ENCODE measurements at regions not wholly inside any gene's neighbourhood (a gene's known extent, or its start where the extent isn't known, plus 50 kb on each side); places are given as distances from the start of the nearest gene placed in this dataset.
A peak's percentile ranks its signal among the peaks of the same experiment; 100 is the strongest.

DNA sequence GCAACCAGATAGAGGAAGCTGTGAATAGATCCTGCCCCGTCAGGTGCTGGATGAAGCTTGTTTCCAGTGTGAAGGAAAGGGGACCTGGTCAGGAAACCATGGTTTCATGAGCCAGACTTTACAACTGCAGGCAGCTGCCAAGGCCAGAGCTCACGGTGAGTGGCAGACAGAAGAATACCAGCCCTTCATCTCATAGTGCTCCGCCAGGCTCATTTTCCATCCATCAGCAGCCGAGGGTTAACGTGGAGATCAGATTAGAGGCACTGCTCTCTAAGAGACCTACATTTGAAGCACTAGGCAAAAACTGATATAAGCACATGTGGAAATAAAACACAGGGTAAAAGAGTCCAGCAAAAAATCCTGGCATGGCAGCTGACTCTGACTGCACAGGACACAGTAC, 172.4 kb downstream of the CD24 start:
- Histone ChIP-seq H3K4ac (ENCODE audit: low read depth, low read length) (no peak overlapping the region), H2BK120ac (ENCODE audit: low read depth, low read length) (no peak overlapping the region), H3K23ac (ENCODE audit: low read length) (no peak overlapping the region), H3K79me2 (ENCODE audit: control insufficient read depth, insufficient read depth, low read length) (no peaks in the 10 kb centered on the region), H3K4me3 (ENCODE audit: low read length) (no peak overlapping the region), H3K27me3 (ENCODE audit: insufficient read depth, low read length, poor library complexity) (no peaks in the 10 kb centered on the region), H3K36me3 (ENCODE audit: control insufficient read depth, insufficient read depth, low read length) (no peaks in the 10 kb centered on the region), H4K8ac (ENCODE audit: low read depth, low read length) (no peak overlapping the region), H2BK15ac (replicated peaks; ENCODE audit: low read depth) (no peak overlapping the region), H3K27ac (ENCODE audit: low read depth, low read length) (no peak overlapping the region), H2AK5ac (ENCODE audit: low read length) (no peak overlapping the region), H3K79me1 (ENCODE audit: low read length) (no peaks in the 10 kb centered on the region), H3K18ac (ENCODE audit: low read length) (no peak overlapping the region), H4K5ac (ENCODE audit: low read length) (no peak overlapping the region), H2BK5ac (ENCODE audit: low read length) (no peak overlapping the region), H3K4me1 (ENCODE audit: control insufficient read depth, low read depth, low read length) (peaks cover 7% of the 10 kb centered on the region), H3K4me2 (ENCODE audit: low read length) (no peak overlapping the region), H3K56ac (ENCODE audit: low read length) (no peak overlapping the region), H3K9ac (ENCODE audit: low read length) (no peak overlapping the region)
- DNase-seq = no peak
- no CpG with 5 or more reads among the region's 5 CpGs for WGBS (ENCODE audit: extremely low coverage, insufficient coverage, low lambda C conversion rate)

DNA sequence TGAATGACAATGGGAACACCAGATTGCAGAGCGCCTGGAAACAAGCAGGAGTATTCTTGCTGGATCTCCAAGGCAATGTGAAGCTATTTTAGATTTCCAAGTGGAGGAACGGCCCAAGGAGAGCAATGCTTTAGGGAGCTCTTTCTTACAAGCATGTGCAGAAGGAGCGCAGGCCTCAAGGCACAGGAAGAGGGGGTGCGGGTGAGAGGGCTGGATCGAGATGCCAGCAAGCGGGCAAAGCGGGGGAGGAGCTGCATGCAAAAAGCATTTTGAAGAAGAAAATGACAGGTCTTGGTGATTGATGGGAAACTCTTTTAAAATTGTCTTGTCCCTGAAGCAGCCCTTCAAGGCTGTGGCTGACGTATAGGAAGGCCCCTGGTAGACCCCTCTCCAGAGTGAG, 171.9 kb downstream of the QRSL1 start:
- DNase-seq = no peak
- no peak overlapping the region for H3K4ac ChIP-seq (ENCODE audit: low read depth, low read length)
- H3K9ac ChIP-seq (ENCODE audit: low read length) = no peak overlapping the region
- H3K27me3 ChIP-seq (ENCODE audit: insufficient read depth, low read length, poor library complexity) = no peaks in the 10 kb centered on the region
- no peak overlapping the region for H3K18ac ChIP-seq (ENCODE audit: low read length)
- H3K36me3 ChIP-seq (ENCODE audit: control insufficient read depth, insufficient read depth, low read length) = no peaks in the 10 kb centered on the region
- H3K79me2 ChIP-seq (ENCODE audit: control insufficient read depth, insufficient read depth, low read length) = no peaks in the 10 kb centered on the region
- H4K5ac ChIP-seq (ENCODE audit: low read length) = no peak overlapping the region
- H2AK5ac ChIP-seq (ENCODE audit: low read length) = no peak overlapping the region
- no peak overlapping the region for H3K23ac ChIP-seq (ENCODE audit: low read length)
- H3K4me3 ChIP-seq (ENCODE audit: low read length) = no peak overlapping the region
- no peak overlapping the region for H2BK15ac ChIP-seq (replicated peaks; ENCODE audit: low read depth)
- H4K8ac ChIP-seq (ENCODE audit: low read depth, low read length) = no peak overlapping the region
- H2BK120ac ChIP-seq (ENCODE audit: low read depth, low read length) = no peak overlapping the region
- peaks cover 7% of the 10 kb centered on the region for H3K4me1 ChIP-seq (ENCODE audit: control insufficient read depth, low read depth, low read length)
- no peak overlapping the region for H2BK5ac ChIP-seq (ENCODE audit: low read length)
- no peaks in the 10 kb centered on the region for H3K79me1 ChIP-seq (ENCODE audit: low read length)
- H3K4me2 ChIP-seq (ENCODE audit: low read length) = no peak overlapping the region
- H3K56ac ChIP-seq (ENCODE audit: low read length) = no peak overlapping the region
- no CpG with 5 or more reads among the region's 8 CpGs for WGBS (ENCODE audit: extremely low coverage, insufficient coverage, low lambda C conversion rate)
- H3K27ac ChIP-seq (ENCODE audit: low read depth, low read length) = no peak overlapping the region

DNA sequence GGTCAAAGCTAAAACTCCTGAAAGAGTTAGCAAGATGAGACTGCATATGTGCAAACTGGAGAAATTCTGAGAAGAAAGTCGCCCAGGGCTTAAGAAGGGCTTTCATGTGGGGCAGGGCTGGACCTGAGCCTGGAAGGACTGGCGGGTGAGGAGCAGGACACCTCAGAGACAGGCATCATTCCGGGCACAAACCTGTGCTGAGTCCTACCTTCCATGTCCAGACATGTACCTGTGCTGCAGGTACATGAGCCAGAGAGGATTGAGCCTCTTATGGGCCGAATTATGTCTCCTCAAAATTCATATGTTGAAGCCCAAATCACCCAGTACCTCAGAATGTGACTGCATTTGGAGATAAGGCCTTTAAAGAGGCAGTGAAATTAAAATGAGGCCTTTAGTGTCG, 171.0 kb downstream of the QRSL1 start:
- Histone ChIP-seq H3K56ac (ENCODE audit: low read length) (no peak overlapping the region), H3K4me2 (ENCODE audit: low read length) (no peak overlapping the region), H3K27me3 (ENCODE audit: insufficient read depth, low read length, poor library complexity) (no peaks in the 10 kb centered on the region), H3K4me1 (ENCODE audit: control insufficient read depth, low read depth, low read length) (peaks cover 7% of the 10 kb centered on the region), H3K4me3 (ENCODE audit: low read length) (no peak overlapping the region), H2BK120ac (ENCODE audit: low read depth, low read length) (no peak overlapping the region), H4K5ac (ENCODE audit: low read length) (no peak overlapping the region), H3K27ac (ENCODE audit: low read depth, low read length) (no peak overlapping the region), H3K18ac (ENCODE audit: low read length) (no peak overlapping the region), H2BK15ac (replicated peaks; ENCODE audit: low read depth) (no peak overlapping the region), H2BK5ac (ENCODE audit: low read length) (no peak overlapping the region), H4K8ac (ENCODE audit: low read depth, low read length) (no peak overlapping the region), H3K9ac (ENCODE audit: low read length) (no peak overlapping the region), H3K79me1 (ENCODE audit: low read length) (no peaks in the 10 kb centered on the region), H3K79me2 (ENCODE audit: control insufficient read depth, insufficient read depth, low read length) (no peaks in the 10 kb centered on the region), H3K4ac (ENCODE audit: low read depth, low read length) (no peak overlapping the region), H3K23ac (ENCODE audit: low read length) (no peak overlapping the region), H2AK5ac (ENCODE audit: low read length) (no peak overlapping the region), H3K36me3 (ENCODE audit: control insufficient read depth, insufficient read depth, low read length) (no peaks in the 10 kb centered on the region)
- no CpG with 5 or more reads among the region's 5 CpGs for WGBS (ENCODE audit: extremely low coverage, insufficient coverage, low lambda C conversion rate)
- no peak for DNase-seq

DNA sequence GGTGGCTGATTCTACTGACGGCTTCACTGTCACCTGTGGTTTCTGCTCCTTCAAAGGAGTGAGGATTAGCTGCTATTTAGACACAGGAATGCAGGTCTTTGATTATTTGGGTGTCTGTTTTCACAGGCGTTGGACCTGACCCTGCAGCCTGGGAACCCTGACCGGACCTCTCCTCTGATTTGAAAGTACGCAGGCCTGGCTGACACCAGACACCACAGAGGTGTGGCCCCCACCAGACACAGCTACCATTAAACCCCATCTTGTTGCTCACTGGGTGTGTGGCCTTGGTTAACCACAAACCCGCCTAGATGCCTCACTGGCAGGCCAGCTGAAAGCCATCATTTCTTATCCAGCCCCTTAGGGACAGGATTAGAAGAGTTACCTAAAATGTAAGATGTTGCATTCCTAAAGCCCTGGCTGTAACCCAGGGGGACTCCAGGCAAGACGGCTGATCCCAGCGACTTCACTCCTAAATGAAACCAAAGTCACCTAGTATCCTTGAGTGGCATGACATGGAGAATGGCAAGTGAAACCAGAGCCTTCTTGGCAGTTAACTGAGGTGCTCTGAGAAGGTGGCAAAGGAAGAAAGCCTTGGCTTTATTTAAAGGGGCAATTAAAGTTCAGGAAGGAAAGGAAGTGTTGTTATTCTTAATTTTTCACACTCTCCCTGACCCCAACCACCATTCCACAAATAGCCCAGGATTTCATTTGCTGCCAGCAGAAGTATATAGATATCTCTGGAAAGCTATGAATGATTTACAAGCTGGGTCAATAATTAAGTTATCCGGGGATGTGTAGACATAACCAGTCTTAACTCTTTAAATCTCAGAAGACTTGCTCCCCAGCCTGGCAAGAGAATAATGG, 169.9 kb downstream of the QRSL1 start:
- Histone ChIP-seq H3K4me3 (ENCODE audit: low read length) (no peak overlapping the region), H3K79me1 (ENCODE audit: low read length) (no peaks in the 10 kb centered on the region), H3K4ac (ENCODE audit: low read depth, low read length) (no peak overlapping the region), H3K18ac (ENCODE audit: low read length) (no peak overlapping the region), H3K27me3 (ENCODE audit: insufficient read depth, low read length, poor library complexity) (no peaks in the 10 kb centered on the region), H2AK5ac (ENCODE audit: low read length) (no peak overlapping the region), H3K23ac (ENCODE audit: low read length) (no peak overlapping the region), H3K36me3 (ENCODE audit: control insufficient read depth, insufficient read depth, low read length) (no peaks in the 10 kb centered on the region), H3K56ac (ENCODE audit: low read length) (no peak overlapping the region), H4K8ac (ENCODE audit: low read depth, low read length) (no peak overlapping the region), H3K9ac (ENCODE audit: low read length) (no peak overlapping the region), H2BK15ac (replicated peaks; ENCODE audit: low read depth) (no peak overlapping the region), H2BK5ac (ENCODE audit: low read length) (no peak overlapping the region), H4K5ac (ENCODE audit: low read length) (no peak overlapping the region), H3K4me2 (ENCODE audit: low read length) (no peak overlapping the region), H3K79me2 (ENCODE audit: control insufficient read depth, insufficient read depth, low read length) (no peaks in the 10 kb centered on the region), H2BK120ac (ENCODE audit: low read depth, low read length) (no peak overlapping the region), H3K4me1 (ENCODE audit: control insufficient read depth, low read depth, low read length) (peaks cover 7% of the 10 kb centered on the region), H3K27ac (ENCODE audit: low read depth, low read length) (no peak overlapping the region)
- WGBS (ENCODE audit: extremely low coverage, insufficient coverage, low lambda C conversion rate) = no CpG with 5 or more reads among the region's 8 CpGs
- peak; percentile 68 for DNase-seq

- H3K4me1 ChIP-seq (ENCODE audit: control insufficient read depth, low read depth, low read length) = peaks cover 4% of the 10 kb centered on the region
- DNase-seq = no peak
These were observed 167.8 kb downstream of the QRSL1 start for GRCh38 chr6:106797186-106797585.

GRCh38 chr6:106796781-106797180, 167.4 kb downstream of the QRSL1 start:
- Histone ChIP-seq H3K23ac (ENCODE audit: low read length) (no peak overlapping the region), H3K4me3 (ENCODE audit: low read length) (no peak overlapping the region), H3K4me1 (ENCODE audit: control insufficient read depth, low read depth, low read length) (peaks cover 4% of the 10 kb centered on the region), H3K4ac (ENCODE audit: low read depth, low read length) (no peak overlapping the region), H2AK5ac (ENCODE audit: low read length) (no peak overlapping the region), H3K27ac (ENCODE audit: low read depth, low read length) (no peak overlapping the region), H2BK15ac (replicated peaks; ENCODE audit: low read depth) (no peak overlapping the region), H2BK5ac (ENCODE audit: low read length) (no peak overlapping the region), H2BK120ac (ENCODE audit: low read depth, low read length) (no peak overlapping the region), H3K18ac (ENCODE audit: low read length) (peak overlapping the region; percentile 65), H4K5ac (ENCODE audit: low read length) (no peak overlapping the region), H3K79me2 (ENCODE audit: control insufficient read depth, insufficient read depth, low read length) (no peaks in the 10 kb centered on the region), H3K36me3 (ENCODE audit: control insufficient read depth, insufficient read depth, low read length) (no peaks in the 10 kb centered on the region), H3K4me2 (ENCODE audit: low read length) (no peak overlapping the region), H3K79me1 (ENCODE audit: low read length) (no peaks in the 10 kb centered on the region), H4K8ac (ENCODE audit: low read depth, low read length) (no peak overlapping the region), H3K9ac (ENCODE audit: low read length) (no peak overlapping the region), H3K56ac (ENCODE audit: low read length) (no peak overlapping the region), H3K27me3 (ENCODE audit: insufficient read depth, low read length, poor library complexity) (no peaks in the 10 kb centered on the region)
- DNase-seq = no peak
- no CpG with 5 or more reads among the region's 1 CpG for WGBS (ENCODE audit: extremely low coverage, insufficient coverage, low lambda C conversion rate)

More at GRCh38 chr6:106797186-106797585, 167.8 kb downstream of the QRSL1 start:
- Histone ChIP-seq H3K36me3 (ENCODE audit: control insufficient read depth, insufficient read depth, low read length) (no peaks in the 10 kb centered on the region), H3K27ac (ENCODE audit: low read depth, low read length) (no peak overlapping the region), H3K4me2 (ENCODE audit: low read length) (no peak overlapping the region), H4K5ac (ENCODE audit: low read length) (no peak overlapping the region), H3K4ac (ENCODE audit: low read depth, low read length) (no peak overlapping the region), H3K56ac (ENCODE audit: low read length) (no peak overlapping the region), H2BK15ac (replicated peaks; ENCODE audit: low read depth) (no peak overlapping the region), H2AK5ac (ENCODE audit: low read length) (no peak overlapping the region), H3K18ac (ENCODE audit: low read length) (peak overlapping the region; percentile 65), H2BK120ac (ENCODE audit: low read depth, low read length) (no peak overlapping the region), H3K23ac (ENCODE audit: low read length) (no peak overlapping the region), H3K79me1 (ENCODE audit: low read length) (no peaks in the 10 kb centered on the region), H3K79me2 (ENCODE audit: control insufficient read depth, insufficient read depth, low read length) (no peaks in the 10 kb centered on the region), H3K27me3 (ENCODE audit: insufficient read depth, low read length, poor library complexity) (no peaks in the 10 kb centered on the region), H3K4me3 (ENCODE audit: low read length) (no peak overlapping the region), H3K9ac (ENCODE audit: low read length) (no peak overlapping the region), H4K8ac (ENCODE audit: low read depth, low read length) (no peak overlapping the region), H2BK5ac (ENCODE audit: low read length) (no peak overlapping the region)
- WGBS (ENCODE audit: extremely low coverage, insufficient coverage, low lambda C conversion rate) = no CpG with 5 or more reads among the region's 2 CpGs

All from mesendoderm (in vitro differentiated cells).